ENCODE measurements at regions not wholly inside any gene's neighbourhood (a gene's known extent, or its start where the extent isn't known, plus 50 kb on each side); places are given as distances from the start of the nearest gene placed in this dataset.
A peak's percentile ranks its signal among the peaks of the same experiment; 100 is the strongest.

DNA sequence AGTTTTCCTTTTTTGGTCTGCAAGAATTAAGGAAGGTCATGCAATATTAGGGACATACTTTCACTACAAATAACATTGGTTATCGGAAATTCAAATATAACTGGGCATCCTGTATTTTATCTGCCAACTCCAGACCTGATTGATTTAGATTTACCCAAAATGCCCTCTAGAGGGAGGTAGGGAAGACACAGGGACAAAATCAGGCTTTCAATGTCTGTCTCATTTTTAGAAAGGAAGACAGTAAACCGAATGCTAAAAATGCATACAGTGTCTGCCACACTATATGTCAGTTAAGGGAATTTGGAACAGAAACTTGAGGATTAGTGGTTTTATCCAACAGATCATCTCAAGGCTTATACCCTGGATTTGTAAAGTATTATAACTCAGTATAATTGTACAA lies 161.7 kb upstream of the SOX9 start:
- peak; percentile 19 for DNase-seq (ENCODE audit: low spot score)

DNA sequence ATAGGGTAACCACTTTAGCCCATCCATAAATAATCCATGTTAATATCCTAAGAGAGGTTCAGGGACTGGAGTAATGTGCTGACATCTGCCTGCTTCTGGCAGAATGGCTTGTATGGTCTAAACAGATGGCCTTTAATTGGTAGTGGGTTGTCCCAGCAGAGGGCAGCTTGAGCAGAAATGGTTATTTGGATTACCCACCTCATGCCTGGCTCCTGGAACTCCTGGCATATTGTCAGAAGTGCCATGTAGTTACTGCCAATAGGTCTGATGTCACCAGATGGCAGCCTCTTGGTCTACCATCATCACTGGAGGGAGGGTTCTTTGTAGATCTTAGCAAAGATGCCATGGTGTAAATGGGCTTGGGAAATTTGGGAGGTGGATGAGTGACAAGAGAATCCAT lies 157.5 kb upstream of the SOX9 start:
- DNase-seq (ENCODE audit: low spot score): no peak

DNA sequence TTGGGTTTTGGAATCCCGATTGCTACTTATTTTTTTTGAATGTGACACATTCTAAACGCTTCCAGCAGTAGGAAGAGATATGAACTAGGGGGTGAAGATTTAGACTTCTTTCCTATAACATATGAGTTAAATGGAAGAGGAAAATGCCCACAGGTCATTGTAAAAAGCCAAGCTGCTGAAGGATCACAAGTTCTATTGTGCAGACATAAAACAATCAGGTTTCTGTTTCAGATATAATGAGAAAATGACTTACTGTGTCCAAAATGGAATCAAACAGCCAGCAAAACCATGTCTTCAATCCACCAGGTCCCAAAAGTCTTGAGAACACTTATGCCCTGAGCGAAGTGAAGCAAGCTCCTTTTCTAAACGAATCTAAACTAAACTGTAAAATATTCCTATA lies 157.0 kb upstream of the SOX9 start:
- DNase-seq (ENCODE audit: low spot score): no peak

DNA sequence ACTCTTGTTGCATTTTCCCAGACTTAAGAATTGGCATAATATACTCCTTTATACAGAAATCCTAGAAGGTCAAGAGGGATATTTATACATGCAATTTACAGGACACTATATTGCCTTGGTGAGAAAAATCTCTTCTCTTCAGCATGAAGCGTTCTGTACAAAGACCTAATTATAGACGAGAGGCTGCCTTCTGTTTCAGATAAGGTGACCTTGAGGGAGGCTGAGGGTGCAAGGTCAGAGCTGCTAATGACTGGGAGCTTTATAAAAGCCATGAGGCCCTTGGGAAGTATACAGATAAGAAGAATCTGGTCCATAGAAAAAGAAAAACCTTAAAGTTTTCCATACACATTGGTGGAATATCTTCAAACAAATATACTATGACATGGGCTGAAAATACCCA lies 156.3 kb upstream of the SOX9 start:
- DNase-seq (ENCODE audit: low spot score): no peak

DNA sequence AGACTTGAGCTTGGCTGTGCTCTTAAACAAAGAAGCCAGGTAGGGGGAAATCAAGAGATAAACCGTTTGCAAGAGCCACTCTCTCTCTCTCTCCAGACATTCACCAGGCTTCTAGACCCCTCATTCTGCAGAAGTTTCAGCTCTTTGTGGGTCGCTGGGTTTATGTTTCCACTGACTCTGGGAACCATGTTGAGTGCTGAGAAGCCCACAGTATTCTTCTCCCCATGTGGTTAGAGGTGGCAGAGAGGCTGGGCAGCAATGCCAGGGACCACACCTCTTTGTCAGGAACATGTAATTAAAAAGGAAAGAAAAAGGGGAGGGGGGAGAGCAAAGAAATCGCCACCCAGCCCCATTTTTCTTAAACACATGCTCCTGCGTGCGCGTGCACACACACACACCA lies 154.8 kb upstream of the SOX9 start:
- no peak for DNase-seq (ENCODE audit: low spot score)

DNA sequence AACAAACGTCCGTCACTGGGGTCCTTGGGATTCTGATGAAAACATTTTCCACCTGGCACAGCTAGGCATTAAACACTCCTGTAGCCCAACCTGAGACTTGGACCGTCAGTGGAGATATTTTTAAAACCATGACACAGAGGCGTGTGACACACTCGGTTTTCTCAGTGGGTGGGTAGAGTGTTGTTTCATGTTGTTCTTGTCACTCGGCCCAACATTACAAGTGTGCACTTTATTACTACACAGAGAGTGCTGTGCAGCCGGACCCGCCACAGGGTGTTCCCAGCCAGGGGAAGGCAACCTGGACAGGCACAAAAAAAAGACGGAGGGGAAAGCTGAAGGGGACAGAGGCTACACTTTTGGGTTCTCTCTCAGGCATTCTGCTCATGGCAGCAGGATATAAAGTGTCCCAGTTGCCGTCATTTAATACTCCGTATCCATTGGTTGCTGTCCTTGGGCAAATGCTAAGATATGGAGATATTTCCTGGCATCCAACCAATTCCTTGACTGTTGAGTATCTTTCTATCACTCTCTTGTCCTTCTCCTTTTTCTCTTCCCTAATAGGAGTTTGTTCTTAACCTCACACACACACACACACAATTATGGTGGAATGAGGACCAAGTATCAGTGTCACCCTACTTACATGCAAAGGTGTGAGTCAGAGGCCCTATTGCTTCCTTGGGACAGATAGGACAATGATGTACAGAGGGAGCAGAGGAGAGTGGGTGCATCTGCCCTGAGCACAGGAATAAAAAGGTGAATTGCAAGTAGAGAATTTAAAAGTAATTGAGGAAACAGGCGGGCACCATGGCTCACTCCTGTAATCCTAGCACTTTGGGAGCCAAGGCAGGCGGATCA lies 154.1 kb upstream of the SOX9 start:
- no peak for DNase-seq (ENCODE audit: low spot score)

DNA sequence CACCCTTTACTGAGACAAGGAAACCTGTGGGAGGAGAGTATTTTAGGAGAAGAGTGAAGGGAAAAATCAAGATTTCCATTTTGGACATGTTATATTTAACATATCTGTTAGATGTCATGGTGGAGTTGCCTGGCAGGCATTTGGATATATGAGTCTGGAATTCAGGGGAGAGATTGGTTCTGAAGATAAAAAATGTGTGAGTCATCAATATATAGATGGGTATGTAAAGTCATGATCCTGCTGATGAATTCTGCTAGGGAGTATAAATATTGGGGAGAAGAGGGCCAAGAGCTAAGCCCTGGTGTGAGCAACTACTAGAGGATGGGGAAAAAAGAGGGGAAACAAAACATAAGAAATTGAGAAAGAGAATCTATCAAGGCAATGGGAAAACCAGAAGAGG lies 151.3 kb upstream of the SOX9 start:
- no peak for DNase-seq (ENCODE audit: low spot score)

DNA sequence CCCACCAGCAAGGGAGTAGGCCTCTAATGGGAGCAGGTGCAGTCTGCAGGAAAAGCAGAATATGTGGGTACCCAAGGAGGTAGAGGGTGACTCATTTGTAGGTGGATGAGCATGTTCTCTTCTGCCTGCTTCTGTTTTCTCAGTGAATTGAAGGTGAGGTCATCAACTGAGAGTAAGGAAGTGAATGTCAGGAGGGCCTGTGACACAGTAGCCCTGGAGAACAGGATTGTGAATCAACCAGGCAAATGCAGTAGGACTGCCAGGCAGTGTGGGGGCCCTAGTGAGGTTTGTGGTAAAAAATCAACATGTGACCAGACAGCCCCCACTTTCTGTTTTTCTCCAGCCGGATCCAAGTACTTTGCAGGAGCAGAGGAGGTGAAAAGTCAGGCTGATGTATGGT lies 150.5 kb upstream of the SOX9 start:
- peak; percentile 71 for DNase-seq (ENCODE audit: low spot score)

DNA sequence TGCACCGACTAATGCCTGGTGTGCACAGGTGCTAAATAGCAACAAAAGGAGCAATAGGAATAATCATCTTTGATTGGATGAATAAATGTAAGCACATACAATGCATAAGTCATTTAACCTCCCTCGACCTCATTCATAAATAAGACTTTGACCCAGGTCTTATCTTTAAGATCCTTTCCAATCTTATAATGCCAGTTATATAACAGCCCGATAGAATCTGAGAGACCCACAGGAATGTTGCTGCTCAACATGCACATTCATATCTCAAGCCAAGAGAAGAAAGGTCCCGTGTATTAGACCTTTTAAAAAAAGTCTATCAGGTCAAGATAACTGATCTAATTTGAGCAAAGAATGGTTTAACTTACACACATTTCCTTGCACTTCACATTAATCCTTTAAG lies 146.8 kb upstream of the SOX9 start:
- DNase-seq (ENCODE audit: low spot score): no peak

DNA sequence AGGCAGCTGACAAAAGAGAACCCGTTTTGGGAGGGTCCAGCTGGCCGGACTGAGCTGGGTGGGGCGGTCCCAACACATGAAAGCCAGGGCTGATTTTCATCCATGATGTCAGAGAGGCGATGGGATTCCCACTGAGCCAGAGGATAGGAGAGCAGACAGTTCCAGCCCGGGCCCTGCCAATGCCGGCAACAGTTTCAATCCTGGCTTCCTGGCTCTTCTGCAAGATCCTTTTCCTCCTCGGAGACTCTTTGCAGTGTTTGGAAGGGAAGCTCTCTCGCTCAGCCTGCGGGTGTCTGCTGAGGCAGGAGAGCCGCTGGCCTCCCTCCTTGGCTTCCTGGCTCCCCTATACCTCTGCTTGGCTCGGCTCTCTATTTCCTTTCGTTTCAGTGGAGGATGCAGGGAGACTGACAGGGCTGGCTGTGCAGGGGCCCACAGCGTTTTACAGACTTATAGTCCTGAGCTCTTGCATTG lies 145.5 kb upstream of the SOX9 start:
- DNase-seq (ENCODE audit: low spot score): peak; percentile 64

DNA sequence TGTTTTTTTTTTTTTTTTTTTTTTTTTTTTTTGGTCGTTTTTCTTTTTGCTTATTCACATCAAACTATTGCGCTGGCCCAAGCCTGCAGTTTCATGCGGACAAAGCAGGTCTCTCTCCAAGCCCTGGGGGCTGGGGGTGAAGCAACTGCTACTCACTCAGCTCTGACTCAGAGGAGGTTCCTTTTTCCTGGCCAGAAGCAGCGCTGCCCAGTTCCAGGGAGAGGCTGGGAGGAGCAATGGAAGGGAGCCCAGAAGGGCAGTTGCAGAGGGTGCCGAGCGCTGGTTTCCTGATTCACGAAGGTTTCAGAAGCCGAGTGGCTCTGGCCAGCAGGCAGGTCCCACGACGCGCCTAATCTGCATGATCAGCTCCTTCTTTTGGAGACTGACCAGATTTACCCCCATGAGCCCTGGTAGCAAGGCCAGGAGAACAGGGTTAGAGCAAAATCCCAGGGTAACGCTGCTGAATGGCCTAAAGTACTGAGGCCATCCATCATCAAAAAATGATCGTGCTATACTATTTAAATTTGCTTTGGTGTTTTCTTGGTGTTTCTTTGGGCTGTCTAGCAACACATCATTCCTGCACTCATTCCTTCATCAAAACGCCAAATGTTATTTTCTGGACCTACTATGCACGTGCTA lies 144.7 kb upstream of the SOX9 start:
- peak; percentile 97 for DNase-seq (ENCODE audit: low spot score)

DNA sequence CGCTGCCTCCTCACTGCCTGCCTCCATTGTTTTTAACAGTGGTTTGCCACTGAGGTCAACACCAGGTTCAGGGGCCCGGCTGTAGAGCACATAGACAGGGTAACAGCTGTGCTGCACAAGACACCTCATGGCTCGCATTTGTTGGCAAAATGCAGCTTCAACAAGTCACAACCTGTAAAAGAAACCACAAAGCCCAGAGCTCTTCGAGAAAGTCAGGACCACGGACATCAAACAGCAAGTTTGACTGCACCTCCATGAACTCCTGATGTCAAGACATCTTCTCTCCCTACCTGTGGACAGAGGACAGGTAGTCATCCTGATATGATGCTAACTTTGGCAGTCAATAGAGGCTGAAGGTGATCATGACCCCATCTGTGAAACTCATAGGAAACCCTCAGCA lies 142.4 kb upstream of the SOX9 start:
- DNase-seq (ENCODE audit: low spot score): no peak

DNA sequence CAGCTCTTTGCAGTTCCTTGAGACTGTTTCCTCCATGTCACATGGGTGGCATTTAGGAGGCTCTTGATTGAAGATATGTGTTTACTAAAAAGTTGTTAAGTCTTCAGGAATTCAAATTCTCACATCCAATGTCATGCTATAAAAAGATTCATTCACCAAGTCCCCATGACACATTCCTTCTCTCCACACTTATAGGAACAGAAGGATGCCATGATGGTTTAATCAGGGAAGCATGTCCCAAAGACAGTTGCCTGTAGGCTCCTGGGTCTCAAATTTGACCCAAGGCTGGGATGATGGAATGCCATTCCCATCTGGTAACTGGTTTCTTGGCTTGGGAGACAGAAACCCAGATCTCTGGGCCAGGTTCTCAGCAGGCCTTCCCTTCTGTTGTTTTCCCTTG lies 140.6 kb upstream of the SOX9 start:
- DNase-seq (ENCODE audit: low spot score): no peak

DNA sequence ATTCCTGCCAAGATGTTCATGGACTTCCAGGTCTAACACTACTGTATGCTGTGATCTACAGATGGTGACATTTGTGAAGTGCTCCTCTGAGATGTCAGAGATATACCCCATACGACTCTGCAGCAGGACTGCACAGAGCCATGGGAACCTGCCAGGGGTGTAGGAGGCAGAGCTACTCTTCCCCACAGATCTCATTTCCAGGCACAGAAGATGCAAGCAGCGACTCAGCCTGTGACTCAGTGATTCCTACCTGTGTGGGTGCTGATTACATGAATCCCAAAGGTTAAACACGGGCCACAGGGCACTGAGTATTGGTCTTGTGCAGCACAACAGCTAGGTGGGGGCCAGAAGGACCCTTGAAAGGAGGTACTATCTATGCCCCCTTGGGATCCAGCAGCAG lies 137.0 kb upstream of the SOX9 start:
- DNase-seq (ENCODE audit: low spot score): no peak

DNA sequence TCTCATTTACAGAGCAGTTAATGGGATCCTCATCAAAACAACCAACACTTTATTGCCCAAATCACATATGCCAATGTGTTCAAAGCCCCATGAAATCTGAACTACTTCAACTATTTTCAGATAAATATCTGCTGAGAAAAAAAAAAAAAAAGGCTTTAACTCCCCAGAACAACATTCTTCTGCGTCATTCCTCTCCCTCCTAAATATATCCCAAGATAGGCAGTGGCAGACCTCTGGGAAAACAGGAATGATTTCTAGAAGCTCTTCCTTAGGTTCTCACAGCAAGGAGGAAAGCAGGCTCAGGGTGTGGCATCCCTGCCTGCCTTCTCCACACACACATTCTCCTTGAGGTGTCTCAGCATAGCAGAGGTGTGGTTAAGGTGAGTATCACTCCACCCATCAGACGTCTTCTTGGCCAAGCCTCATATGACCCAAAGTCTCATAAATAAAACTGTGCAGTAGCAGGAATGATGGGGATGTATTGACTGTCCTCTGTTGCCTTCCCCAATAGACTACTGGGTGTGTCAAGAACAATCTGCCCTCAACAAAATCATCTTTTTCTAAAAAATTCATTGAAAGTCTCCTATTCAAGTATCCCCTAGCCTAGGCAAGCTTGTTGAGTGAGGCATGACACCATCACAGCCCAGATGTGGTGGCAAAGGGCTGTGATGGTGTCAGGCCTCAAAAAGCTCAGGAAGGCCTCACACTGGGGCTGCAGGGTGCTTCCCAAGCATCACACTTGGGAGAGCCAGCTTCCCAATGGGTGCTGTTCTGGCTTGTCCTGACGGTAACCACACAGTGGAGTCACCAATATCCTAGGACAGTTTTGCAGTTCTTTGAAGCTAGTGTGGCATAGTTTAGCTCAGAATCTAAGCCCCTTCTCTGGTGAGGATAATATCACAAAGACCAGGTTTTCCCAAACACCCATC lies 135.4 kb upstream of the SOX9 start:
- no peak for DNase-seq (ENCODE audit: low spot score)

DNA sequence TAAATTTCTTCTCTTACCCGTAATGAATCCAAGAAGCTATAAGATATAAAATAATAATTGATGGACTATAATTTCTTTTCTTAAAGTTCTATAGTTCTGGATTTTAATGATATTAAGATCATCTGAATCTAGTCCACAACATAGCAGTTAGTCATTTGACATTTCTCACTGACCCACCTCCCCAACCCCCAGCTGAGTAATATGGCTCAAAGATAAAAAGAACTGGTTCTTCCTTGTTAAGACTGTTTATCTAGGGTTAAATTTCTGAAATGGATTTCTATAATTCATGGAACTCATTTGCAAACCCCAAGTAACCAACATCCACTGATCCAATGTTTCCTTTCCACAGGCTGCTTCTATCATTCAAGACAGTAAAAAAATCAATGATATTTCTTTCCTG lies 133.9 kb upstream of the SOX9 start:
- no peak for DNase-seq (ENCODE audit: low spot score)

DNA sequence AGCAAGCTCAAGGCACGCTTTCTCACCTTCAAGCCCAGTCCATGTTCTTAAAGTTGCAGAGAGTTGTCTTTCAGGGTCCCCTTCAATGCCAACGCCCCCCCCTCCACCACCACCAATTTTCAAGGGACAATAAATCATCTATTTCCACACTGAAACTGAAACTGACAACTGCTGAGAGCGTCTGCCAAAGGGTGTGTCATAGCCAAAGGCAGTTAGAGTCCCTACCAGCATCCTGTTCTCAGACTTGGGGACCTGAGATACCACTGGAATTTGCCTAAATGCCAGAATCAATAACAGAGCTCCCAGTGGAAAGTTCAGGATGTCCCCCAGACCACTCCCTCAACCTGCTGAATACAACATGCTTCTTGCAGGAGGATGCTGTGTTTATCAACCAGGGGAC lies 133.2 kb upstream of the SOX9 start:
- peak; percentile 23 for DNase-seq (ENCODE audit: low spot score)

DNA sequence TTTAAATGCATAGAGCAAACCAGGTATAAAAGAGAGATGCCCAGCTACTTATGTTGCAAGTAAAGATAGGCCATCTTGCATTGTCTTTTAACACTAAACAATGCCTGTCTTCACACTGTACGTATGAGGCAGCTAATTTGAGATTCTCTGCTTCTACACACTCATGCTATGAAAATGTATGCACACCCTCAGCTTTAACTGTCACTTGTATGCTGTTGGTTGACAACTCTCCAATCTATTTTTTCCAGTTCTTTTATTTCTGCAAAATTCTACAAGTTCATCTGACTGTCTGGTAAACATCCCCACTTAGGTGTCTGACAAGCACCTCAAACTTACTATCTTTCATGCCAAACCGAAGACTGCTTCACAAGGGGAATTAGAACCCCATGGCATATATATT lies 131.7 kb upstream of the SOX9 start:
- DNase-seq (ENCODE audit: low spot score): no peak

DNA sequence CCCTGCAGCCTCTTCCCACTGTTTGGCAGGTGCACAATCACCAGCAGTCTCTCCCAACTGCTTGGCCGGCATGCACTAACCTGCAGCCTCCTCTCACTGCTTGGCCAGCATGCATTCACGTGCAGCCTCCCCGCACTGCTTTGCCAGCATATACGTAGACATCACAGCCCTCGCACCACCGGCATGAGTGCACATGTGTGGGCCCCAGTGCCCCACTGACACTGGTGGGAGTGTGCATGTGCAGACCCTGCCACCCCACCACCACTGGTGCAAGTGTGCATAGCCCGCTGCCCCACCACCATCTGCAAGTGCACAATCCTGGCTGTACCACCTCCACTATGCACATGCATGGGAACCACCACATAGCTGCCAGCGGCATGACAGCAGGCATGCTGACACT lies 127.5 kb upstream of the SOX9 start:
- DNase-seq (ENCODE audit: low spot score): no peak

DNA sequence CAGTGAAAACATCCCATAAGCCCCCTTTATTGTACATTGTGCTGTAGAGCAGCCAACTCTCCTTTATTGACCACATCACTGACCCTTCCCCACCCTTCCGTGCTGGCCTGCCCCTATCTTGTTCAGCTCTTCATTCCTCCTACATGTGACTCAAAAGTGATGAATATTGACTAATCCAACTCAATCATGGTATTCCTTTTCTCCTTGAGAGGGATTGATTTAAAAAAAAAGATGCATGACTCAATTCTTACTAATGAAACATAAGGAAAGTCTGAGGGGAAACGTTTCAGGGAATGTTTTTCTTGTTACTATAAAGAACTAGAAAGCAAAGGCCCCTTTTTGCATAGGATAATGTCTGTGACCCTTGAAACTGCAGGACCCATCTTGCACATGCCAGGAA lies 125.2 kb upstream of the SOX9 start:
- no peak for DNase-seq (ENCODE audit: low spot score)

DNA sequence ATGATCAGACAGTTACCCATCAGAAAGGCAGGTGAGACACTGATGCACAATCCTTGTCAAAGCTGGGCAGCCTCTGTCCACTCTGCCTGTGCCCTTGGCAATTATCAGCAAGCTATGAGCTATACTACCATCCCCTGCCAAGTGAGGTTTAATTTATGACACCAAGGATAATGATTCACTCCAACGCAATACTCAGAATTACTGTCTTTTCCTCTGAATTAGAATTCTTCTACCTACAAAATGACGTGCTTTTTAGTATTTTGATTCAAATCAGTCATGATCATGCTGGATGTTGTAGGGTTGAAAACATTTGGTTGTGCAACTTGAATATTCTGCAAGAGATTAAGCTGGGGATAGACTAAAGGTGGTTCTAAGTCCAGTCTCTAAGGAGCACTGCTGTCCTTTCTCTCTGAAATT lies 116.8 kb upstream of the SOX9 start:
- DNase-seq (ENCODE audit: low spot score): peak; percentile 64

DNA sequence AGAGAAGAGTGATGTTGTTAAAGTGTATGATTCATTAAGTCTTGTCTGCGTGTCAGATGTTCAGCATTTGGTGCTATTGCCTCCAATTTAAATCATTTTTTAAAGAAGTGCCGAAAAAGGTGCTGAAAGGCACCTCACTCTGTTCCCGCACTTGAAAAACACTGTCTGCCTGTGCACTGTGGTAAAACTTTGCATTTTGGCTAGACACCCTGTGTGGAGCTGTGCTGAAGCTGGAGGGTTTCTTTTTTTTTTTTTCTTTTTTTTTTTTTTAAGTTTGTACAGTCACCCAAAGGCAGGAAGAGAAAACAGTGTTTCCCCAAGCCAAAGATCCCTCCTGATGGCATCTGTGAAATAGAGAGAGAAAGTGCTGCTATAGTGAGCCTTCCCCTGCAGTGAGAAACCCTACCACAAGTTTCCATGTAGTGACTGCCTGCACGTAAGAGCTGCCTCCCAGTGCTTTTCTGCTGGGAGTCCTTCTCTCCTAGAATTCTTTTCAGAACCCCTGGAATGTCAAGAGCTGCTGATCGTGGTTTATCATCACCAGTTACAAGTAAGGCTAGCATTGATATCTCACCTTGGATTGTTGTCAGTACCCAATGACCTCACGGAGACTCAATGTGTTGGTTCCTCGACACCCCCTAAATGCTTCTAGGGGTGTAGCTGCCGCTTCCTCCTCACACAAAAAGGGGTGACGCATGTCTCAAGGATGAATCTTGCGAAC lies 116.0 kb upstream of the SOX9 start:
- DNase-seq (ENCODE audit: low spot score): no peak

Measured in A172 (cell line).